Muscle of back (tissue), 3 donors: ENCODE measurements at regions not wholly inside any gene's neighbourhood (a gene's known extent, or its start where the extent isn't known, plus 50 kb on each side); places are given as distances from the start of the nearest gene placed in this dataset.
"Not testable (repeated sequence)": the region's sequence is repeated elsewhere in the genome, so short reads cannot be mapped to it uniquely, and the experiment has no call there.

Experiments
- DNase-seq, 3 donors: peaks; one replicate each; pipeline versions ENCODE4 v3.0.0 to v3.0.0-alpha.2; 2013

GRCh38 chr12:89883630-89884389 is 175.2 kb upstream of the ATP2B1 start:
- peak in 1 of 3 donors; percentile 65 for DNase-seq

- DNase-seq, result no peak
Measured at GRCh38 chr12:89882792-89883191, 174.2 kb upstream of the ATP2B1 start.

- peak in 1 of 3 donors; percentile 53 for DNase-seq
Measured at GRCh38 chr12:89882050-89882449, 173.4 kb upstream of the ATP2B1 start.

GRCh38 chr12:89880690-89881350 is 172.2 kb upstream of the ATP2B1 start:
- no peak for DNase-seq

GRCh38 chr12:89879766-89880165 is 171.1 kb upstream of the ATP2B1 start:
- no peak for DNase-seq

GRCh38 chr12:89878950-89879349 is 170.3 kb upstream of the ATP2B1 start:
- DNase-seq, result no peak

- DNase-seq, result no peak
Measured at GRCh38 chr12:89878327-89878726, 169.7 kb upstream of the ATP2B1 start.

GRCh38 chr12:89877671-89878070 is 169.0 kb upstream of the ATP2B1 start:
- no peak for DNase-seq

- DNase-seq, result no peak
Measured at GRCh38 chr12:89877136-89877535, 168.5 kb upstream of the ATP2B1 start.

- DNase-seq, result no peak
Measured at GRCh38 chr12:89875809-89876208, 167.2 kb upstream of the ATP2B1 start.

GRCh38 chr12:89875225-89875624 is 166.6 kb upstream of the ATP2B1 start:
- no peak for DNase-seq

GRCh38 chr12:89874146-89874545 is 165.5 kb upstream of the ATP2B1 start:
- peak in 1 of 3 donors; percentile 26 for DNase-seq

GRCh38 chr12:89873745-89874144 is 165.1 kb upstream of the ATP2B1 start:
- DNase-seq, result peak in 1 of 3 donors; percentile 32

- DNase-seq, result no peak
Measured at GRCh38 chr12:89872922-89873630, 164.4 kb upstream of the ATP2B1 start.

GRCh38 chr12:89870413-89871184 is 162.0 kb upstream of the ATP2B1 start:
- no peak for DNase-seq

- not testable (repeated sequence) for DNase-seq
Measured at GRCh38 chr12:89867611-89868010, 159.0 kb upstream of the ATP2B1 start.

GRCh38 chr12:89864411-89864810 is 155.8 kb upstream of the ATP2B1 start:
- no peak for DNase-seq

- DNase-seq, result no peak
Measured at GRCh38 chr12:89863968-89864367, 155.3 kb upstream of the ATP2B1 start.

- no peak for DNase-seq
Measured at GRCh38 chr12:89863493-89863938, 154.9 kb upstream of the ATP2B1 start.

GRCh38 chr12:89862511-89863445 is 154.1 kb upstream of the ATP2B1 start:
- DNase-seq, result peak in 1 of 3 donors; percentile 62

- DNase-seq, result no peak
Measured at GRCh38 chr12:89861086-89861485, 152.4 kb upstream of the ATP2B1 start.
